Trophoblast cell (in vitro differentiated cells and primary cell): ENCODE measurements at regions not wholly inside any gene's neighbourhood (a gene's known extent, or its start where the extent isn't known, plus 50 kb on each side); places are given as distances from the start of the nearest gene placed in this dataset.

ENCODE experiments used
- DNase-seq, 2 donors: peaks; one replicate each; pipeline ENCODE4 v3.0.0-alpha.2; 2016
- H2AFZ ChIP-seq: 2 replicates; pipeline ENCODE4 v1.6.1; 2013; ENCODE audit warnings: low read length, moderate library complexity, mild to moderate bottlenecking; ENCODE audit not compliant: insufficient read depth, poor library complexity
- H2AK5ac ChIP-seq: 2 replicates; pipeline ENCODE4 v1.6.1; 2013; ENCODE audit warnings: mild to moderate bottlenecking, low read length
- H2BK120ac ChIP-seq: 2 replicates; pipeline ENCODE4 v1.6.1; 2013; ENCODE audit warnings: low read length, mild to moderate bottlenecking, moderate library complexity; ENCODE audit not compliant: insufficient read depth, poor library complexity
- H2BK12ac ChIP-seq: 2 replicates; pipeline ENCODE4 v1.6.1; 2013; ENCODE audit warnings: mild to moderate bottlenecking, low read length, moderate library complexity
- H2BK5ac ChIP-seq: 2 replicates; pipeline ENCODE4 v1.6.1; 2013; ENCODE audit warnings: low read length, low read depth, moderate library complexity, mild to moderate bottlenecking; ENCODE audit not compliant: poor library complexity
- H3K14ac ChIP-seq: 2 replicates; pipeline ENCODE4 v1.6.1; 2013; ENCODE audit warnings: mild to moderate bottlenecking, low read length
- H3K18ac ChIP-seq: 2 replicates; pipeline ENCODE4 v1.6.1; 2013; ENCODE audit warnings: mild to moderate bottlenecking, low read length
- H3K23ac ChIP-seq: 2 replicates; pipeline ENCODE4 v1.6.1; 2013; ENCODE audit warnings: low read length
- H3K27ac ChIP-seq: 2 replicates; pipeline ENCODE4 v1.5.1; 2013; ENCODE audit warnings: low read depth, mild to moderate bottlenecking, inconsistent platforms, low read length, moderate library complexity
- H3K27me3 ChIP-seq: 2 replicates; pipeline ENCODE4 v1.6.1; 2013; ENCODE audit warnings: inconsistent platforms, mild to moderate bottlenecking, low read length, moderate library complexity; ENCODE audit not compliant: insufficient read depth
- H3K36me3 ChIP-seq, 2 experiments: 1 replicate in 1 of 2; 2 replicates in 1 of 2; pipeline ENCODE4 v1.6.1; 2013; ENCODE audit warnings: low read length in 2 of 2, mild to moderate bottlenecking in 2 of 2, moderate library complexity in 1 of 2; ENCODE audit not compliant: insufficient read depth in 2 of 2, control insufficient read depth in 1 of 2
- H3K4ac ChIP-seq: 2 replicates; pipeline ENCODE4 v1.6.1; 2013; ENCODE audit warnings: low read depth, mild to moderate bottlenecking, low read length, moderate library complexity
- H3K4me1 ChIP-seq, 2 experiments: 1 replicate in 1 of 2; 2 replicates in 1 of 2; pipeline ENCODE4 v1.6.1; 2013; ENCODE audit warnings: low read length in 2 of 2, mild to moderate bottlenecking in 2 of 2, moderate library complexity in 1 of 2; ENCODE audit not compliant: insufficient read depth in 2 of 2, control insufficient read depth in 1 of 2
- H3K4me2 ChIP-seq: 2 replicates; pipeline ENCODE4 v1.6.1; 2013; ENCODE audit warnings: inconsistent platforms, mild to moderate bottlenecking, low read length, moderate library complexity
- H3K4me3 ChIP-seq: 2 replicates; pipeline ENCODE4 v1.5.1; 2013; ENCODE audit warnings: mild to moderate bottlenecking, low read depth, low read length, inconsistent platforms
- H3K79me1 ChIP-seq: one replicate; pipeline ENCODE4 v1.6.1; 2013; ENCODE audit warnings: low read length
- H3K79me2 ChIP-seq: 2 replicates; pipeline ENCODE4 v1.6.1; 2013; ENCODE audit warnings: low read length, mild to moderate bottlenecking; ENCODE audit not compliant: control insufficient read depth, insufficient read depth, poor library complexity
- H3K9ac ChIP-seq: 2 replicates; pipeline ENCODE4 v1.6.1; 2013; ENCODE audit warnings: mild to moderate bottlenecking, low read length
- H3K9me3 ChIP-seq: 2 replicates; pipeline ENCODE4 v1.6.1; 2013; ENCODE audit warnings: low read depth, mild to moderate bottlenecking, control low read depth, inconsistent platforms, low read length; ENCODE audit not compliant: insufficient read depth
- H4K12ac ChIP-seq: 2 replicates; pipeline ENCODE4 v1.6.1; 2013; ENCODE audit warnings: low read depth, mild to moderate bottlenecking, low read length, moderate library complexity
- H4K8ac ChIP-seq: 2 replicates; pipeline ENCODE4 v1.6.1; 2013; ENCODE audit warnings: low read depth, mild to moderate bottlenecking, low read length, moderate library complexity
- H4K91ac ChIP-seq: one replicate; pipeline ENCODE4 v1.6.1; 2013; ENCODE audit warnings: low read depth, mild to moderate bottlenecking, low read length, moderate library complexity
- WGBS: extraction: QIAGEN DNeasy Blood & Tissue Kit; methylation state at CpG from one replicate; pipeline ENCODE4 v1.1.7; 2013; ENCODE audit warnings: missing lambda C conversion rate; ENCODE audit not compliant: insufficient read length, insufficient coverage; ENCODE audit errors: extremely low coverage; 5-methylcytosine and 5-hydroxymethylcytosine counted together

GRCh38 chr4:23718435-23718834, 171.4 kb downstream of the PPARGC1A start:
- WGBS: no CpG with 5 or more reads among the region's 2 CpGs
- Histone ChIP-seq H3K79me1 (no peaks in the 10 kb centered on the region), H3K9me3 (no peaks in the 10 kb centered on the region), H3K27ac (no peak overlapping the region), H3K79me2 (no peaks in the 10 kb centered on the region), H2BK120ac (no peak overlapping the region), H3K14ac (no peak overlapping the region), H3K9ac (no peak overlapping the region), H2BK5ac (no peak overlapping the region), H2AFZ (no peak overlapping the region), H3K36me3 (no peaks in the 10 kb centered on the region), H3K27me3 (no peaks in the 10 kb centered on the region), H3K4me1 (no peaks in the 10 kb centered on the region), H4K8ac (no peak overlapping the region), H3K4me2 (no peak overlapping the region), H2AK5ac (no peak overlapping the region), H4K12ac (no peak overlapping the region), H3K4ac (no peak overlapping the region), H3K23ac (no peak overlapping the region), H2BK12ac (no peak overlapping the region), H3K18ac (no peak overlapping the region), H4K91ac (no peak overlapping the region), H3K4me3 (no peak overlapping the region)
- DNase-seq: no peak

GRCh38 chr4:23717528-23718248, 172.2 kb downstream of the PPARGC1A start:
- Histone ChIP-seq H3K4me1 (no peaks in the 10 kb centered on the region), H3K18ac (no peak overlapping the region), H2AFZ (no peak overlapping the region), H4K91ac (no peak overlapping the region), H2AK5ac (no peak overlapping the region), H3K27me3 (no peaks in the 10 kb centered on the region), H2BK12ac (no peak overlapping the region), H3K4ac (no peak overlapping the region), H3K14ac (no peak overlapping the region), H3K9me3 (no peaks in the 10 kb centered on the region), H3K4me3 (no peak overlapping the region), H2BK5ac (no peak overlapping the region), H3K9ac (no peak overlapping the region), H2BK120ac (no peak overlapping the region), H3K79me2 (no peaks in the 10 kb centered on the region), H3K36me3 (no peaks in the 10 kb centered on the region), H3K79me1 (no peaks in the 10 kb centered on the region), H3K23ac (no peak overlapping the region), H3K27ac (no peak overlapping the region), H4K8ac (no peak overlapping the region), H3K4me2 (no peak overlapping the region), H4K12ac (no peak overlapping the region)
- peak in 1 of 2 donors; percentile 58 for DNase-seq
- WGBS: no CpG with 5 or more reads among the region's 5 CpGs

- H2BK120ac ChIP-seq: no peak overlapping the region
- H3K14ac ChIP-seq: no peak overlapping the region
- H3K4ac ChIP-seq: no peak overlapping the region
- no peak overlapping the region for H3K27ac ChIP-seq
- no peaks in the 10 kb centered on the region for H3K79me2 ChIP-seq
- H3K4me3 ChIP-seq: no peak overlapping the region
- no peaks in the 10 kb centered on the region for H3K27me3 ChIP-seq
- H3K36me3 ChIP-seq: no peaks in the 10 kb centered on the region
- H3K9ac ChIP-seq: no peak overlapping the region
- no peak overlapping the region for H4K12ac ChIP-seq
- DNase-seq: no peak
- no peak overlapping the region for H3K4me2 ChIP-seq
- no peak overlapping the region for H2AK5ac ChIP-seq
- no CpG with 5 or more reads among the region's 1 CpG for WGBS
- peaks cover 0 to 2% of the 10 kb centered on the region in 2 experiments for H3K4me1 ChIP-seq
- no peak overlapping the region for H4K8ac ChIP-seq
- H2BK12ac ChIP-seq: no peak overlapping the region
- no peak overlapping the region for H3K18ac ChIP-seq
- H3K79me1 ChIP-seq: no peaks in the 10 kb centered on the region
- H3K23ac ChIP-seq: no peak overlapping the region
- no peak overlapping the region for H2AFZ ChIP-seq
- no peaks in the 10 kb centered on the region for H3K9me3 ChIP-seq
- no peak overlapping the region for H2BK5ac ChIP-seq
- H4K91ac ChIP-seq: no peak overlapping the region
Observed at GRCh38 chr4:23710298-23710697, 179.5 kb downstream of the PPARGC1A start.

GRCh38 chr4:23707652-23708026, 182.2 kb downstream of the PPARGC1A start:
- Histone ChIP-seq H3K4me1 (peaks cover 0 to 2% of the 10 kb centered on the region in 2 experiments), H2AK5ac (no peak overlapping the region), H4K91ac (no peak overlapping the region), H3K18ac (no peak overlapping the region), H3K79me2 (no peaks in the 10 kb centered on the region), H3K4me3 (no peak overlapping the region), H2BK12ac (no peak overlapping the region), H4K8ac (no peak overlapping the region), H2AFZ (no peak overlapping the region), H3K4me2 (no peak overlapping the region), H3K79me1 (no peaks in the 10 kb centered on the region), H3K36me3 (no peaks in the 10 kb centered on the region), H2BK120ac (no peak overlapping the region), H3K27me3 (no peaks in the 10 kb centered on the region), H4K12ac (no peak overlapping the region), H3K14ac (no peak overlapping the region), H3K27ac (no peak overlapping the region), H3K9me3 (no peaks in the 10 kb centered on the region), H3K4ac (no peak overlapping the region), H3K9ac (no peak overlapping the region), H2BK5ac (no peak overlapping the region), H3K23ac (no peak overlapping the region)
- no CpG with 5 or more reads among the region's 2 CpGs for WGBS
- no peak for DNase-seq
